K562 (cell line): ENCODE measurements at regions not wholly inside any gene's neighbourhood (a gene's known extent, or its start where the extent isn't known, plus 50 kb on each side); places are given as distances from the start of the nearest gene placed in this dataset.

Experiments
- ATAC-seq: fragments of 200-7000 bp; cut with Tn5 transposase; 3 replicates; pipeline ENCODE4 v1.9.1; 2020; ENCODE audit warnings: moderate library complexity
- BruUV-seq: library from RNA; stranded (reverse); fragments of 400-500 nt; replicated peaks from 2 replicates; lab custom pipeline; 2021; lab: Mats Ljungman, UMichigan
- CTCF ChIA-PET: fragments of 300-600 bp; formaldehyde crosslinking; extraction: SDS; loops from one replicate; lab custom pipeline; 2021; ENCODE audit warnings: low intra/inter-chr PET ratio; lab: Yijun Ruan, JAX
- POLR2A ChIA-PET: fragments of 300-600, 350-650 bp; sonication (Branson Sonifier 250); formaldehyde crosslinking; extraction: SDS; loops from one replicate; lab custom pipeline; 2021; ENCODE audit warnings: antibody characterized with exemption, inconsistent platforms; lab: Yijun Ruan, JAX
- DNase-seq, 4 experiments: peaks; one replicate each; pipeline versions ENCODE4 v3.0.0 to v3.0.0-alpha.2; 2011 to 2018; ENCODE audit warnings: low spot score in 3 of 4, mixed read lengths in 3 of 4; ENCODE audit errors: extremely low read depth in 1 of 4
- FAIRE-seq: peaks from 2 replicates; lab custom pipeline; 2011; peaks lifted over from hg19 to GRCh38; lab: Jason Lieb, UNC
- H2AFZ ChIP-seq: 2 replicates; pipeline ENCODE4 v1.6.0; 2011; ENCODE audit warnings: low read depth, low read length, control low read depth, inconsistent platforms
- H3K27ac ChIP-seq: fragments of 200-600 bp; 3 replicates; pipeline ENCODE4 v1.8.0; 2011; ENCODE audit warnings: low read depth, mild to moderate bottlenecking, control low read depth, inconsistent platforms, low read length, moderate library complexity, mixed read lengths; ENCODE audit errors: extremely low read depth
- H3K27me3 ChIP-seq, 2 experiments: fragments of 300-600 bp in 1 of 2; 2 replicates in 1 of 2; 3 replicates in 1 of 2; pipeline versions ENCODE4 v1.6.0 to v1.8.0; 2011; ENCODE audit warnings: inconsistent platforms in 2 of 2, low read length in 2 of 2, mild to moderate bottlenecking in 1 of 2, mixed read lengths in 1 of 2, moderate library complexity in 1 of 2; ENCODE audit not compliant: control insufficient read depth in 2 of 2, insufficient read depth in 2 of 2
- H3K36me3 ChIP-seq: fragments of 300-600 bp; 3 replicates; pipeline ENCODE4 v1.8.0; 2011; ENCODE audit warnings: mild to moderate bottlenecking, low read length, inconsistent platforms; ENCODE audit not compliant: control insufficient read depth, insufficient read depth
- H3K4me1 ChIP-seq, 2 experiments: fragments of 200-600 bp in 1 of 2; replicated peaks in 1 of 2; 2 replicates in 1 of 2; 3 replicates in 1 of 2; pipeline versions ENCODE4 v1.5.1 to v1.8.0; 2011; ENCODE audit warnings: inconsistent platforms in 2 of 2, low read length in 2 of 2, mild to moderate bottlenecking in 1 of 2, mixed read lengths in 1 of 2, moderate library complexity in 1 of 2; ENCODE audit not compliant: control insufficient read depth in 2 of 2, insufficient read depth in 2 of 2
- H3K4me2 ChIP-seq: 2 replicates; pipeline ENCODE4 v1.6.1; 2011; ENCODE audit warnings: low read length, control low read depth, inconsistent platforms, mixed read lengths; ENCODE audit not compliant: insufficient read depth
- H3K4me3 ChIP-seq: fragments of 200-600 bp; sonication (generic), shearing (Covaris generic); 2 replicates; pipeline ENCODE4 v1.5.1; 2016; ENCODE audit warnings: control low read depth, inconsistent platforms
- H3K79me2 ChIP-seq: fragments of 200-600 bp; 3 replicates; pipeline ENCODE4 v1.8.0; 2011; ENCODE audit warnings: low read length, inconsistent platforms; ENCODE audit not compliant: control insufficient read depth, insufficient read depth
- H3K9ac ChIP-seq, 2 experiments: 2 replicates each; pipeline versions ENCODE4 v1.6.0 to v1.6.1; 2011; ENCODE audit warnings: low read depth in 2 of 2, low read length in 2 of 2, control low read depth in 1 of 2, inconsistent platforms in 1 of 2, mild to moderate bottlenecking in 1 of 2, mixed read lengths in 1 of 2; ENCODE audit not compliant: insufficient read depth in 1 of 2
- H3K9me1 ChIP-seq: one replicate; pipeline ENCODE4 v1.6.0; 2011; ENCODE audit warnings: inconsistent platforms, mild to moderate bottlenecking, low read length, moderate library complexity; ENCODE audit not compliant: control insufficient read depth, insufficient read depth
- H3K9me3 ChIP-seq: replicated peaks from 2 replicates; pipeline ENCODE4 v1.5.1; 2011; ENCODE audit warnings: low read depth, low read length, inconsistent platforms; ENCODE audit not compliant: control insufficient read depth, insufficient read depth
- H4K20me1 ChIP-seq: replicated peaks from 2 replicates; pipeline ENCODE4 v1.6.1; 2011; ENCODE audit warnings: low read length, inconsistent platforms, mixed read lengths; ENCODE audit not compliant: control insufficient read depth, insufficient read depth
- C11orf30 ChIP-seq: fragments of 450-650 bp; IDR thresholded peaks from 2 replicates; pipeline ENCODE4 v1.6.1; 2016; ENCODE audit warnings: low read depth, mild to moderate bottlenecking
- HDAC8 ChIP-seq: fragments of 450-650 bp; IDR thresholded peaks from 2 replicates; pipeline ENCODE4 v1.6.1; 2016; ENCODE audit warnings: mild to moderate bottlenecking, missing genetic modification characterization, moderate library complexity, missing compliant biosample characterization
- HMGN3 ChIP-seq: IDR thresholded peaks from 2 replicates; pipeline ENCODE4 v1.6.1; 2011; ENCODE audit warnings: borderline replicate concordance, low read depth, mild to moderate bottlenecking, mixed read lengths, low read length; ENCODE audit not compliant: insufficient read length; ENCODE audit errors: extremely low read depth
- HNRNPUL1 ChIP-seq: fragments of 200-400 bp; formaldehyde crosslinking; IDR thresholded peaks from 2 replicates; pipeline ENCODE4 v1.6.1; 2017; ENCODE audit warnings: low read length
- KHSRP ChIP-seq: fragments of 450-650 bp; IDR thresholded peaks from 2 replicates; pipeline ENCODE4 v1.6.1; 2017
- MCM7 ChIP-seq, 2 experiments: fragments of 450-650 bp; IDR thresholded peaks; 2 replicates each; pipeline ENCODE4 v1.6.1; 2016 to 2018
- PML ChIP-seq: IDR thresholded peaks from 2 replicates; pipeline ENCODE4 v1.6.1; 2012; ENCODE audit warnings: low read length, inconsistent platforms
- RAD21 ChIP-seq, 2 experiments: fragments of 250-450 bp in 1 of 2; fragments of 450-650 bp in 1 of 2; sonication (Bioruptor Pico) in 1 of 2; formaldehyde crosslinking in 1 of 2; IDR thresholded peaks in 1 of 2; conservative IDR thresholded peaks in 1 of 2; 2 replicates each; pipeline versions ENCODE4 v1.4.0 to v1.8.0; 2020 to 2022; ENCODE audit warnings: mild to moderate bottlenecking in 2 of 2, moderate library complexity in 1 of 2
- RBM39 ChIP-seq: fragments of 200-400 bp; formaldehyde crosslinking; optimal IDR thresholded peaks from 2 replicates; pipeline ENCODE3; 2018; ENCODE audit warnings: low read depth, low read length
- SMARCB1 ChIP-seq: IDR thresholded peaks from 2 replicates; pipeline ENCODE4 v1.6.1; 2011; ENCODE audit warnings: improper control_type of control experiment, low read depth; ENCODE audit not compliant: insufficient read length
- SRSF9 ChIP-seq: fragments of 200-400 bp; formaldehyde crosslinking; IDR thresholded peaks from 2 replicates; pipeline ENCODE4 v1.6.1; 2017; ENCODE audit warnings: low read depth, low read length, borderline replicate concordance
- TEAD4 ChIP-seq, 2 experiments: sonication (generic) in 1 of 2; formaldehyde crosslinking in 1 of 2; IDR thresholded peaks; 2 replicates each; pipeline versions ENCODE4 v1.6.1 to v1.8.0; 2012 to 2022; ENCODE audit warnings: borderline replicate concordance in 1 of 2, inconsistent platforms in 1 of 2, low read length in 1 of 2, mild to moderate bottlenecking in 1 of 2, missing genetic modification reagents in 1 of 2
- ZNF23 ChIP-seq: fragments of 250-450 bp; sonication (Bioruptor Pico); IDR thresholded peaks from 2 replicates; pipeline ENCODE4 v1.4.0; 2020; ENCODE audit warnings: mild to moderate bottlenecking
- ZNF707 ChIP-seq: fragments of 250-450 bp; sonication (Bioruptor Pico); conservative IDR thresholded peaks from 2 replicates; pipeline ENCODE4 v1.8.0; 2022; ENCODE audit warnings: inconsistent platforms, mild to moderate bottlenecking, moderate library complexity
- ZNF76 ChIP-seq: fragments of 250-450 bp; sonication (Bioruptor Pico); IDR thresholded peaks from 2 replicates; pipeline ENCODE4 v1.4.0; 2020; ENCODE audit warnings: mild to moderate bottlenecking, moderate library complexity, borderline replicate concordance
- ZZZ3 ChIP-seq: fragments of 450-650 bp; IDR thresholded peaks from 2 replicates; pipeline ENCODE4 v1.6.1; 2016; ENCODE audit warnings: antibody characterized with exemption, mild to moderate bottlenecking, moderate library complexity
- WGBS: fragments of 100-300 bp; shearing (Covaris generic); methylation state at CpG from one replicate; pipeline ENCODE4 v1.1.6; 2016; ENCODE audit warnings: low coverage, mixed read lengths; ENCODE audit not compliant: insufficient coverage; ENCODE audit errors: missing lambda C conversion rate; 5-methylcytosine and 5-hydroxymethylcytosine counted together
- in situ Hi-C: fragments of 300-500 bp; cut with MboI; formaldehyde crosslinking; loops from 4 replicates; pipeline ENCODE4 v1.15.0; 2018; ENCODE audit warnings: inconsistent platforms, mixed read lengths
- intact Hi-C: fragments of 100-400 bp; cut with micrococcal nuclease; formaldehyde crosslinking; loops from 2 replicates; pipeline ENCODE4 v1.14.2; 2022
- TF ChIP-seq, protein P1 (sequence below): sonication (generic); IDR thresholded peaks from 2 replicates; pipeline ENCODE4 v1.6.1; 2016
- TF ChIP-seq, protein P2 (sequence below): sonication (generic); formaldehyde crosslinking; IDR thresholded peaks from 2 replicates; pipeline ENCODE4 v1.9.0; 2022; ENCODE audit warnings: mild to moderate bottlenecking, missing genetic modification reagents

DNA sequence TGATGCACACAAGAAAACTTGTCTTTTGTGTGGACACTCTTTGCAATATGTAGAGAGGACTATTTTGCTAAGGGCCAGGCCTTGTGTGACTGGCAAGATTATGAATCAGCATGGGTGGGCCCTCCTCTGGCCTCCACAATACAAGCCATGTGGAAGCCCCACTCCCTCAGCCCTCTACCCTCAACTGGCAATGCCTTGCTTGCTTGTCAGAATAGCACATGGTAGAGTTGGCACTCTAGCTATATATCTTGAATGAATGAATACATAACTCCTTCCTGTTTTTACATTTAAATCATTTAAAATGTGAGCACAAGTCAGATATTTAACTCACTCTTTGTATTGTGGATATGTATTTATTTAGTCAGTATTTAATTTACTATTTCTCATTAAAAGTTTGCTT is 805.4 kb upstream of the GYPC start:
- in situ Hi-C loops (no loop called here), intact Hi-C loops (no loop called here)
- DNase-seq (no peak), ATAC-seq (no peak), FAIRE-seq (no peak)
- TF ChIP-seq RBM39: no peak
- TF ChIP-seq KHSRP: no peak
- TF ChIP-seq HDAC8 (tag): no peak
- TF ChIP-seq TEAD4 (IDR thresholded peaks at IDR 0.05; ENCODE audit: low read length): no peak
- no peak for TF ChIP-seq TEAD4 (CRISPR knock-in tag; IDR thresholded peaks at IDR 0.05; ENCODE audit: borderline replicate concordance)
- TF ChIP-seq SMARCB1: no peak
- TF ChIP-seq PML: no peak
- no TSS peak for BruUV-seq
- CTCF ChIA-PET: no interaction called here
- H3K4me1 ChIP-seq: no peaks in the 10 kb centered on the region
- H3K27me3 ChIP-seq: no peaks in the 10 kb centered on the region
- H4K20me1 ChIP-seq: no peaks in the 10 kb centered on the region
- no peak overlapping the region for H3K4me2 ChIP-seq
- no peaks in the 10 kb centered on the region for H3K79me2 ChIP-seq
- H3K9me3 ChIP-seq: no peaks in the 10 kb centered on the region
- no peaks in the 10 kb centered on the region for H3K9me1 ChIP-seq
- no peak overlapping the region for H2AFZ ChIP-seq
- no peak overlapping the region for H3K9ac ChIP-seq
- no peak overlapping the region for H3K27ac ChIP-seq
- no peak overlapping the region for H3K4me3 ChIP-seq
- H3K36me3 ChIP-seq: no peaks in the 10 kb centered on the region
- POLR2A ChIA-PET: no interaction called here

DNA sequence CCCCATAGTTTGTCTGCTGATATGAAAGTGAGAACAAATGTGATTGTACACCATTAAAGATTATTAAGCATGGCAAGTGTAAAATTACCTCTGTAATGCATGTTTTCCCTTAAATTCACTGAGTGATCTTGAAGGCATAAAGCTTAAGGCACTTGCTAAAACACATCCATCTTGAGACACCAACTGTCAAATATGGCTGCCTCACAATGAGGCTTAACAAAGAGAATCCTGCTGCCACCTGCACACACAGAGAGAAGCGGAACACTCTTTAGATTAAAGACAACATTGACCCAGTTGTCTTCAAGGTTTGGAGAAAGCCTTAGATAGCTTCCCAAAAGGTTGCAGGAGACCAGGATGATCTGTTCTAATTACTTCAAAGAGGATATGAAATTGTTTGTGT is 803.6 kb upstream of the GYPC start:
- DNase-seq (no peak), FAIRE-seq (no peak), ATAC-seq (no peak)
- intact Hi-C loops (no loop called here), in situ Hi-C loops (no loop called here)
- H2AFZ ChIP-seq: no peak overlapping the region
- WGBS: 0% methylated on average over 1 of the region's 1 CpG
- no peaks in the 10 kb centered on the region for H3K9me1 ChIP-seq
- no peaks in the 10 kb centered on the region for H3K9me3 ChIP-seq
- ChIA-PET POLR2A (no interaction called here), CTCF (no interaction called here)
- H3K4me1 ChIP-seq: no peaks in the 10 kb centered on the region
- H3K79me2 ChIP-seq: no peaks in the 10 kb centered on the region
- H3K4me2 ChIP-seq: no peak overlapping the region
- no TSS peak for BruUV-seq
- no peaks in the 10 kb centered on the region for H3K27me3 ChIP-seq
- no peaks in the 10 kb centered on the region for H3K36me3 ChIP-seq
- no peak overlapping the region for H3K27ac ChIP-seq
- no peak overlapping the region for H3K4me3 ChIP-seq
- no peak overlapping the region for H3K9ac ChIP-seq
- H4K20me1 ChIP-seq: no peaks in the 10 kb centered on the region
- no peak for TF ChIP-seq HMGN3
- no peak for TF ChIP-seq SRSF9
- TF ChIP-seq MCM7 (IDR thresholded peaks at IDR 0.05): no peak
- TF ChIP-seq RAD21 (CRISPR knock-in tag; conservative IDR thresholded peaks at IDR 0.05 in 1 of 2, IDR thresholded peaks at IDR 0.05 in 1 of 2): no peak
- TF ChIP-seq, protein P1, sequence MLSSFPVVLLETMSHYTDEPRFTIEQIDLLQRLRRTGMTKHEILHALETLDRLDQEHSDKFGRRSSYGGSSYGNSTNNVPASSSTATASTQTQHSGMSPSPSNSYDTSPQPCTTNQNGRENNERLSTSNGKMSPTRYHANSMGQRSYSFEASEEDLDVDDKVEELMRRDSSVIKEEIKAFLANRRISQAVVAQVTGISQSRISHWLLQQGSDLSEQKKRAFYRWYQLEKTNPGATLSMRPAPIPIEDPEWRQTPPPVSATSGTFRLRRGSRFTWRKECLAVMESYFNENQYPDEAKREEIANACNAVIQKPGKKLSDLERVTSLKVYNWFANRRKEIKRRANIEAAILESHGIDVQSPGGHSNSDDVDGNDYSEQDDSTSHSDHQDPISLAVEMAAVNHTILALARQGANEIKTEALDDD: no peak
- TF ChIP-seq ZNF23 (CRISPR knock-in tag): no peak
- no peak for TF ChIP-seq HNRNPUL1
- no peak for TF ChIP-seq ZZZ3
- no peak for TF ChIP-seq ZNF707
- no peak for TF ChIP-seq ZNF76
- TF ChIP-seq, protein P2, sequence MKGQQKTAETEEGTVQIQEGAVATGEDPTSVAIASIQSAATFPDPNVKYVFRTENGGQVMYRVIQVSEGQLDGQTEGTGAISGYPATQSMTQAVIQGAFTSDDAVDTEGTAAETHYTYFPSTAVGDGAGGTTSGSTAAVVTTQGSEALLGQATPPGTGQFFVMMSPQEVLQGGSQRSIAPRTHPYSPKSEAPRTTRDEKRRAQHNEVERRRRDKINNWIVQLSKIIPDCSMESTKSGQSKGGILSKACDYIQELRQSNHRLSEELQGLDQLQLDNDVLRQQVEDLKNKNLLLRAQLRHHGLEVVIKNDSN (CRISPR knock-in tag): no peak
- no peak for TF ChIP-seq C11orf30
